ENCODE measurements at regions not wholly inside any gene's neighbourhood (a gene's known extent, or its start where the extent isn't known, plus 50 kb on each side); places are given as distances from the start of the nearest gene placed in this dataset.
"Not testable (repeated sequence)": the region's sequence is repeated elsewhere in the genome, so short reads cannot be mapped to it uniquely, and the experiment has no call there.

DNA sequence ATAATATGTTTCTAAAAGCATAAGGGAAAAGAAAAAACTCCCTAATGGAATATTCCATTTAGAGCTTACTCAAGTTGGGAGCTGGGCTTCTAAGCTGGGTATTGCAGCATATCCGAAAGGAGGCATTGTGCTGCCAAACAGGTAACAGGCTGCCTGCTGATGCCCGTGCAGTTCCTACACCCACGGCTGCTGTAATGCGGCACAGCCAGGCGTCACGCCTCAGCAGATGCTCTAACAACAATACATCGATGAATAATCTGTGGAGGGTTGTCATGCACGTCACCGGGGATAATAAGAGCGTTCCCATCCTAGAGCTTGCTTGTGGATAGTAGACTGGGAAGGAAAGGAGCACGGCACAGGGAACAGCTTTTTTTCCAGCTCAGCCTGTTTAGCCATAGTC lies 1582.1 kb upstream of the SLC10A2 start:
- DNase-seq = no peak

DNA sequence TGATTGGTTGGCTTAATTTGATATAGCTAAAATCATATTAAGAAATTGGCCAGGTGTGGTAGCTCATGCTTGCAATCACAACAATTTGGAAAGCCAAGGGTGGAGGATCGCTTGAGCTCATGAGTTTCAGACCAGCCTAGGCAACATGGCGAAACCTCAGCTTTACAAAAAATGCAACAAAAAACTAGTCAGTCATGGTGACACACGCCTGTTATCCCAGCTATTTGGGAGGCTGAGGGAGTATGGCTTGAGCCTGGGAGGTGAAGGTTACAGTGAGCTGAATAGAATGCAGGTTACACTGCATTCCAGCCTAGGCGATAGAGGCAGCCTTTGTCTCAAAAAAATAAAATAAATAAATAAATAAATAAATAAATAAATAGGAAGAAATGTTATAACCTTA lies 1579.6 kb upstream of the SLC10A2 start:
- no peak for DNase-seq

DNA sequence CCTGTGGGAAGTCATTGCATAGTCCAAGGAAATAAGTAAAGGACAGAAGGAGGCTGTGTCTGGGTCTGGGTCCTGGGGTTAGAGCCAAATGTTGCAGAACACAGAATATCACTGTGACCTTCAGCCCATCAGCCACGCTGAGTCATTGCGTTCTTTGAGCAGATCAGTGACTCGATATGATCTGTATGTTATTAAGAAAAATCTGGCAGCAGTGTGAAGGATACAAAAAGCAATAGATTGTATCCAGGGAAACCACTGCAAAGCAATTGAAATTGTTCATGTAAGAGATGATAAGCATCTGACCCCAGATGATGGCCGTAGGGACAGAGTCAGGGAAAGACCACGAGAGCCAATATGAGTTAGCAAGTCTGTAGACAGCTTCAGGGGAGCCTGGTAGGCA lies 1575.1 kb upstream of the SLC10A2 start:
- no peak for DNase-seq

DNA sequence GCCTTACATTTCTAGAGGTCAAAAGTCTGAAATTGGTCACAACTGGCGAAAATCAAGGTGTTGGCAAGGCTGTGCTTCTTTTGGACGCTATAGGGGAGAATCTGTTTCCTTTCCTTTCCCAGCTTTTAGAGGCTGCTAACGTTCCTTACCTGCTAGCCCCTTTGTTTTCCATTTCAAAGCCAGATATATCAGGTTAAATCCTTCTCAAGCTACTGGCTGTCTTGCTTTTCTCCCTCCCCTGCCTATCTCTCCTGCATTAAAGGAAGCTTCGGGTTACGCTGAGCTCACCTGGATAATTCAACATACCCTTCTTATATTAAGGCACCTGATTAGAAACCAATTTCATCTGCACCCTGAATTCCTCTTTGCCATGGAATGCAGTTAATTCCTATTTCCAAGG lies 1569.7 kb upstream of the SLC10A2 start:
- DNase-seq = no peak

DNA sequence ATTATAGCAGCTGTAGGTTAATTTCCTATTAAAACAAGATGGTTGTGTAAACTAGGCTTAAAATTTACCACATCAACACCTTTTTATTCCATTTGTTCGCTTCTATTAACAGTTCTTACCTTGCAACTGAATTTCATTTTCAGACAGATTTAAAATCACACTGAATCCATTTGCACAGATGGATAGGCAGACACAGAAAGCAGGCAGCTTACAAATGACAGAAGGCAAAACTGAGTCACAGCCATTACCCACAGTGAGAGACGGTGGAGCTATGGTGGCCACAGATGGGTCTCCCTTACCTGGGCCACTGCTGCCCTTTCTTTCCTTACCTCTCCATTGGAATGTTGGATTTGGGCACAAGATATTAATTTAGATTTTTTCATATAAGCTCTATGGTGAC lies 1567.8 kb upstream of the SLC10A2 start:
- no peak for DNase-seq

DNA sequence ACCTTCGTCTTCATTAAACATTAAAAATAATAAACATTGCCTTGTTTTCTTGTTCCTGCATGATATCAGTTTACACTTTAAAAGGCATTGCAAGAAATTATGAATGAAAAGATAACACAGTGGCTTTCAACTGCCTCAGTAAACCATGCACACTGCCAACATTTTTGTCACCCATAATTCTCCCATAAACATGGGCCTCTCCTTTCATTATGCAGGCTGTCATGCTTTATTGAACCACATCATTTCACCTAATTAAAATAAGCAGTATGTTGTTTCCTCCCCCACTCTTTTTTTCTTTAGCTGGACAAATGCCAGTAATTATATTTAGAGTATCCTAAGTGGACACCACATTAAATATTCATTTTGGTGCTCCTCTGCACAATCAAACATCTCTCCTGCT lies 1566.5 kb upstream of the SLC10A2 start:
- DNase-seq = no peak

DNA sequence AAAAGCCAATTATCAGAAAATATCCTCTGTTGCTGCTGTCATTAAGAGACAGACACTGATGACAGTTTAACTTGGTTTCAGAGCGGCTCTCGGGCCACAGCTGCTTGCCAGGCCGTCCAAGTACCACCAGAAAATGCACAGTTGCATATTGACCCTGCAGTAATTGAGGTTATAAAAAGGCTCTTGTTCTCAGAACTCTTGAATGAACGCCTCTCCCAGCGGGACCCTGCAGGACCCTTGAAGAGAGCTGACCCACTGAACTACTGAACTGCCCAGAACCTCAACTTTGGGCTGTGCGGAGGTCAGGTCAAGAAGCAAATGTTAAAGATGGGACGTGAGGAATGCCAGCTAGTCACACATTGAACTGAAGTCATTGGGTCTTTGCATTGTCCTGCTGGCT lies 1559.0 kb upstream of the SLC10A2 start:
- no peak for DNase-seq

DNA sequence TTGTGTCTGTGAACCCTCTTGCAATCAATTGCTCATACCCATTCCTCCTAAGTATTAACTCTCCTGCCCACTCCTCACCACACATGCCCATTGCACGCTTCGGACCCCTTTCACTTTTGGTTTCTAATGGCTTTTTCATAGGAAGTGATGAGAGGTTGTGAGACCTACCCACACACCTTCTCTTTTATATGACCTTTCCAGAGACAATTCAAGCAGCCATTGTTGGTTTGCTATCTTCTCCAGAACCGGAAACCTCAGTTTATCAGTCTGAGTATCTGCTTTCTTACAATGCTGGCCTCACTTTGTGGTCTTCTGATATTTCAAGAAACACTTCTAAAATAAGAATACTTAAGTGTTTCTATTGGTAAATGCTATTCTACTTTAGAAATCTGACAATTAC lies 1550.8 kb upstream of the SLC10A2 start:
- no peak for DNase-seq

DNA sequence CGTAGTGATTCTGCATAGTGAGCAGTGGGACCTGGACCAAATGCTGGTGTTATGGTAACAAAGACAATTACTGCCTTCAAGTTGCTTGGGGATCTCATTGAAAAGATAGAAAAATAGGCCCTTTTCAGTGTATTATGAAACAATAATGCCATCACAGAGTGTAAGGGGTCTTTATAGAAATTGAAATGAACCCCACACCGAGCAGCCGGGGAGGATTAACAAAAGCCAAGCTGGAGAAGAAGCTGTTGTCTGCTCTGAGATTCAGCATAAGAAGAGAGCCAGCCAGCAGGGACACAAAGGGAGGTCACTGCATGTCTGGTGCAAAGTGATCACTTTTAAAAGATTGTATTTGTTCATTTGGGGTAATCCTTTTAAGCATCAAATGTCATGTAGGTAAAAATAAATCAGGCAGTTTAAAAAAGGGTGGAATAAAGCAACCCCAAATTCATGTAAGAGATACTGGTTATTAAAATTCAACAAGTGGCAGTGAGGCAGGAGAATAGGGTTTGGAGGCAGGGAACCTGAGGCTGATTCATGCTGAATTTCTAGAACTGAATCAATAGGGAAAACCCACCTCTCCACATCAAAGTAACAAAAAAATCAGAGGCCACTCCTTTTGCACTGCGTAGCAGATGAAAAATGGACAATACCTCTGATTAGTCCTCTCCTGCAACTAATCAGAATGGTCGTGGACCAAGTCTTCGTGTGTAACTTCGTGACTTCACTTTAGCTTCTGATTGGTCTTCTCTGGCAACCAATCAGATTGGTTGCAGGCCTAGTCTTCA lies 1548.3 kb upstream of the SLC10A2 start:
- DNase-seq = no peak

DNA sequence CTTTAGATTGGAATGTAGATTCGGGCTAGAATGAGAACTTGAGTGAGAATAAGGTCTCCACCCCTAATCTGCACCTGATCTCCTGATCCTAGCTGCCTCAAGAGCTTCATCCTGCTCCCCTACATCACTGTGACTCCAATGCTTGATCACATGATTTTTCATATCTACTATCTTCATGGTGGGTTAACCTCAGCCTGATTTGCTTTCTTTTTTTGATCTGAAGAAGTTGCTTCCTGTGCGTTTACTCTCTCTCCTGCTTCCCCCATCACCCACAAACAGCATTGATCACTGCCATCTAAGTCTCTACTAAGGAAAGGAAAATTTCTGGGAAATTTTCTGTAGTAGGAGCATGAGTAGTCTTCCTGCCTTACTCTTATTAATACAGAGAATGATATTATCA lies 1542.1 kb upstream of the SLC10A2 start:
- no peak for DNase-seq

DNA sequence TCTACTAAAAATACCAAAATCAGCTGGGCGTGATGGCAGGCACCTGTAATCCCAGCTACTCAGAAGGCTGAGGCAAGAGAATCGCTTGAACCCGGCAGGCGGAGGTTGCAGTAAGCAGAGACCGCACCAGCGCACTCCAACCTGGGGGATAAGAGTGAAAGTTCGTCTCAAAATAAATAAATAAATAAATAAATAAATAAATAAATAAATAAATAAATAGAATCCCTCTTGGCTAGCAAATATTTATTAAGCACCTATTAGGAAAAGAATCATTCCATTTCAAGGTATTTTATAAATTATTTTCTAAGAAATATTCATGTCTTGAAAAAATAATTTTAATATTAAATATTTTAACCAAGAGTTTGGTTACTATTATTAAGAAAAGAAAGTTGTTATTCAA lies 1539.2 kb upstream of the SLC10A2 start:
- DNase-seq = not testable (repeated sequence)

DNA sequence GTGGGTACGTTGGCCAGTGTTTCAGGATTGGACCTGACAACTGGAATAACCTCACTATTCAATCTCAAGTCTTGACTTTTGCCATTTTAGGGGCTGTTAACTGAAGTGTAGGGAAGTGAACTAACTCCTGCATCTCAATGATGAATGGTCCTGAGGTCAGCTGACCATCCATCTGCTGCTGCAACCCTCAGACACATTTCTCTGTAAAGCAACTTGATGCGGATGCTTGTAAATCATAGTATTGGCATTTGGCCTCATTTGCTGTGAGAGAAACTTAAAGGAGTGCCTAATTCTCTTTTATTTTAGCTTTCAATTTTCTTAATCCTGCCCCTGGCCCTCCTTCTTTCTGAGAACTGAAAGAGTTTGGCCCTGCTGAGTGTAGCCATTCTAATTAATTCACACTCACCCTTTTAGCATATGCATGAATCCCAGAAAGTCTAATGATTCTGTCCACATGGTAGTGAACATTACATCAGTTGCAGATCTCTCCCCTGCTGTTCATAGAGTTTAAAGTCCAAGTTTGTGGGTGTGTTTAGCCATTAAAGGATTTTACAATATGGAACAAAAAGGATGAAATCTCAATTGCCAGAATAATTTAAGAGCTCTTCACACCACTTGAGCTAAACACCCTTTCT lies 1531.4 kb upstream of the SLC10A2 start:
- DNase-seq = no peak

DNA sequence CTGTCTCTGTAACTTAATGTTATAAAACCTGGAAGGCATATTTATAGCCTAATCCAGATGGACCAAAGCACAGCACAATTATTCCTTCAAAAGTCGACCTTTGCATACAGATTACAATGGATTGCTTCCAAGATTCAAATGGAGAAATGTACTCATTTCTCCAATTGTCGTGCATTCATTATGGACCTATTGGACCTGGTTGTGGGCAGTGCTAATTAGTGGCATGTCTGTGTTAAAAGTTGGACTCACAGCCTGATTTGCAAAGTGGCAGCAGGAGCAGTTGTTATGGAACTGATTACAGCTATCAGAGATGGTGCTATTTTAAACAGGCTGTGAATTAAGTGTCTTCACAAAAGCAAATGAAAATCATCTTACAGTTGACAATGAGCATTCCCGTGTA lies 1529.3 kb upstream of the SLC10A2 start:
- DNase-seq = no peak

DNA sequence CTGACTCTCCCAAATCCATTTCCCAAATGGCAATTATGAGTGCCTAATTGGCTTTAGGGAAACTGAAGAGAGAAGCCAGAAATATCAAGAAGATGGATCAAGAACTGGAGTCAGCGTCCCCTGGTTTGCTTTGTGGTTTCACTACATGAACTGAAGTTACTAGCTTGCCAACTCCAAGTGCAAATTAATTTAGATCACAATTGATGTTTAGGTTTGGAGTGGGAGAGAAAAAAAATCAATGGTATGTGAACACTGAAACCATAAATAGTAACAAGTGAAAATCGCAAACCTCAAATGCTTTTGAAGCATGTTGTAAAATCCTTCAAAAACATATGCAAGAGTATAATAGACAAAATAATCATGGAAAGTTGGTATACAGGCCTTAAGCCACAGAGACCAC lies 1528.6 kb upstream of the SLC10A2 start:
- no peak for DNase-seq

DNA sequence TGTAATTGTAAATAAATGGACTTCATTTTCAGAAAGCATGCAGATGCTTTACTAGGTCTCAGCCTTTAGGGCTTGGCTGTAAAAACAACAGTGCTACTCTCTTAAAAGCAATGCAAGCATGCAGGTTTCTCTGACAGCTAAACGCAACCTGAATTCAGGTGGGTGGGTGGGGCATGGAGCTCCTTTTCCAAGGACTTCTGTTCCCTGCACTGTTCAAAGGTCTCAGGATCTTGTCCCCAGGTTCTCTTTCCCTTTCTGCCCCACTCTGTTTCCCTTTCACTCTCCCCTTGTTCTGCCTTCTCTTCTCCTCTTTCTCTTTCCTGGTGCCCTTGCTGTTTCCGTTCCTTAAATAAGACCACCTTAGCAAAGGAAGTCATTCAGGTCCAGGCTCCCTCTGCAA lies 1527.5 kb upstream of the SLC10A2 start:
- DNase-seq = no peak

DNA sequence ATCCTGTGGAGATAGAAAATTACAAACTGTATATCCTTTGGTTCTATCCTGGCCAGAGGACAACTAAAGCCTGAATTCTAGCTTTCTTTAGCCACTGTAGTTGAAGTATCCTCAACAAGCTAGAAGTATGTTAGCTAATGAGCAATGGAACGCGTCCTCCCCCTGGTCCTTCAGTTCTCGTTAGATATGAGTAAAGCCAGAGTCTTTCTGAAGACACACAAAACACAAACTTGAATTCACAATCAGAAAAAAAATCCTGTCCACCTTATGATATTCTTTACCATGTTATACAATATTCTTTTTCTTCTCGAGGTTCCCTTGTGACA lies 1527.0 kb upstream of the SLC10A2 start:
- no peak for DNase-seq

DNA sequence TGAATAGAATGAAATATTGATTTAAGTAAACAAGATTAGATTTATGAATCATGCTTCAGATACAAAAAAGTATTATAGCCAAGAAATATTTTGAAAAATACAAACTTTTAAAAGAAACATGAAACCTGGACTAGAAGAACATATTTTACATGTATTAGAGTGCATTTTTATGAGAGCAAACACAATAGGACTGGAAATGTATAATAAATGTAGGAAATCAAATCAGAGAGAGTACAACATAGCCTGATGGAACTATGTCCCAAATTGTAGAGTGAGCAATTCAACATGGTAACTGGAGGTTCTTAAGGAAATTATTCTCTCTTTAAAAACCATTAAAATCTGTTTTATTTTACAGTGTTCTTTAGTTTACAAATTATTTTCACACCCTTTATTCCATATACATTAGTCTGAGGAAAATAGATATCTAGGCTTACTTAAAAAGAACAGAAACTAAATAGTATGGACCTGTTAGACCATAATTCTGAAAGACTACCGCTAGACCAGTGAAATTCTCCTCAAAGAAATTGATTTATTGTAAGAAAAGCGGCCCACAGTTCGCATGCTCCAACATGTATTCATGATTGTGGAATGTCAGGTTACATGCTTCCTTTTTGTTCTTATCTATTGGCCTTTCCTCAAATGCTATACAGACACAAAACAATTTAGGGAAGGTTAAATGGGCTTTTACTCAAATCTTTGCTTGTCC lies 1526.5 kb upstream of the SLC10A2 start:
- DNase-seq = no peak

DNA sequence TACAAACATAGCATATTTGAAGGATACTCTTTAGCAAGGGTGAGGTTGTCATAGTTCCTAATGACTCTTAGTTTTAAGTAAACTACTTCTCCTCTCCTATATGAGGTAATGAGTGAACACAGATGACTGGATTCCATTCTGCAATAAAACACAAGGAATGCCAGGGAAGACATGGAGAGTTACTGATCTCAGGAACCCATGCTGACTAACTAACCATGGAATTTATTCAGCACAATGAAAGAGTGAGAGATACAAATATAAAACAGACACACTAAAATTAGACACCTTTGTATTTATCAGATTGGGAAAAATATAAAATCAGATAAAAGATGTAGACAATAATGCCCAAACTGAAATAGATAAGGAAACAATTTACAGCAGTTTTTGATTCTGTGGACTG lies 1525.9 kb upstream of the SLC10A2 start:
- no peak for DNase-seq

DNA sequence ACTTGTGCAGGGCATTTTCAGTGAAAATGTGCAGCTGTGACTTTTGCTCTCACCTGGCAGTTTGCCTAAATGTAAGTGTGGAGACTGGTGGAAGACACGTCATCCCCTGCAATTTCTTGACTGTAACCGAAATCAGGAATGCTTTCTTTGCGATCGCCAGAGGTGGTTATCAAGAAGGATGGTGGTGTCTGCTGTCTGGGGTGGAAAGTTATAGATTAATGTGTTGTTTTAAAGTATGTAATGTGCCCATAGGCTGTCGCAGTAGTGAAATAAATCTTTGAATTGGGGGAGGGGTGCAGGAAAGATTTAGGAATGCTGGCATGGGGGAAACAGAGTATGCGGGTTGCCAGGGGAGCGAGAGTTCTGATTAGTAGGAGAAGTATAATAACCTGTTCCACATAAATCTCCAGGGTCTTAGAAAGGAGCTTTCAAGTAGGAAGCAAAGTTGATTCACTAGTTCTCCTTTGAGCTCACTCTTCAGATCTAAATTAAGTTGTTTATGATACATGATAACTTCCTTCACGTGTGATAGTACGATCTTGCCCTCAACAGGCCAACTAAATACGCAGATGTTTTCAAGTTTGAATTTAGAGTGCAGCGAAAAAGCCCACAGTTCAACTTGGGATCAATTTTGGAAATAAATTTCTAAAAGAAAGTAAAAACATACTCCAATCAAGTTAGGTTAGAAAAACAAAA lies 1520.0 kb upstream of the SLC10A2 start:
- DNase-seq = no peak

DNA sequence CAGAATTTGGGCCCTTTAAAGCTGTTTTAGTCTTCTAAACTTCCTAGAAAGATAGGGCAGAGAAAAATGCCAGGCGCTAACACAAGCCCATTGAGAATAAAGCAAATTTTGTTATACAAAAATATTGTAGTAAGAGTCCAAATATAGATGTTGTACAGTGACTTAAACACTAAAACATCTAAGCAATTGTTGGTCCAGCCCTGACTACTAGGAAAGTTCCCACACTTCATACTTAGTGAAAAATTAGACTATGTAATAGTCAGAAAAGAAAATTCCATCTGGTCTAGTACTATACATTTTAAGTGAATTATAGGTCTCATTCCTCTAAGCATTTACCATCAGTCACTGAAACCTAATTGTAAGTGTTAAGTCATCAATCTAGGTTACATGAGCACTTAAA lies 1518.3 kb upstream of the SLC10A2 start:
- DNase-seq = no peak

DNA sequence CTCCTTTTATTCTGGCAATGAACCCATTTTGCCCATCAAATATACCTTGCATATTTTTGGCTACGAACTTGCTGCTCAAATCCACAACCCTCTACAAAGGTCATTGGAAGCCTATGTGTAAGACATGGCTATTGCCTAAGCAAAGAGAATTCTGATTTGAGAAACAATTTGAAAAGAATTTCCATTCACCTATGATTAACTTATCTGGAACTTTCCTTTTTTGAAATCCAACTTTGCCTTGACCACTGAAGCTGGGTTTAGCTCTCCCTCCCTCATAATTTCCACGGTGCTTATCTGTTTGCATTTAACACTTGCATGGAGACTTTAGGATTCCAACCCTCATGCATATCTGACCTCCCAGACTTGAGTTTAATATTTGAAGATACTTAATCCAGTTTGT lies 1514.7 kb upstream of the SLC10A2 start:
- DNase-seq = no peak

DNA sequence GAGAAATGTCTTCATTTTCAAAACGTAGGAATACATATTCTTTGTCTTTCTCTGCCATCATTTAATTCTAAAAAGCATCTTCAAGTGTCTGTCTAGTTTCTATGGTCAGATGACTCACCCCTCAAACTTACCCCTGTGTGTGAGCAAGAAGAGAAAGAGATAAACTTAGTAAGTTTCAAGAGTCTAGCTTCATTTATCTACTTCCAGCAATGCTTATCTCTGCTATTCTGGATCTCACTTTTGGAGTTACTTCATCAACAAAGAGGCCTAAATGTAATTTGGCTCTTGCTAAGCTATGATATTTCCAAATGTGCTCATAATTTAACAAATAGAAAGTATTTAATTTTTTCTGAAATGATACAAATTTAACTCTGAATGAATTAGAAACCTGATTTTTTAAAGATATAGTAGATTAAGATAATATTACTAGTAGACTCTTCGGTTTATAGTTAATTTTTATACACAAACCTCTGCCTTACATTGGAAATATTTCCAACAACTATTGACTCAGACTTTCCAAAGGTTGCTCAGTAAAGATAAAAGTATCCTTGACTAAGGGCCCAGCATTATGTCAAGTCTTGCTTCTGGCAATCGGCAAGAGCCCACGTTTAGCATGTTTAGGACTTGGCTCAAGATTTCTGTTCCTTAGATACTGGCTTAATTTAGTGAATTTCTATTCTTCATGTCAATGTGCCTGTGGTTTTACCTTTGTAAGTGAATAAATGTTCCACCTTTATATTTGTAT lies 1511.0 kb upstream of the SLC10A2 start:
- no peak for DNase-seq

DNA sequence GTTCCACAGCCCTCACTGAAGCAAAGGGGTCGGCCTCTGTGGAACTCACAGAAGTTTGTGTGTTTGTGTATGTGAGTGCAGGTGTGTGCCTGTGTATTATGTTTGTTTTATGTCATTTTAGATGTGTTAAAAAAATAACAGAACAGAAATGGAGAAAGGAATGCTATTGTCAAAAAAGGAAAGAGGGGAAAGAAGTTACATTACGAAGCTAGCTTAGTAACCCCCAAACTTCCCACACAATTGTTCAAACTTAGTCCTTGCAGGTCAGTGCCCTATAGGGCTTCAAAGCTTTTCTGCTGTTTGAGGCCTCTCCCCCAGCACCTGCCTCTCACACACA lies 1505.6 kb upstream of the SLC10A2 start:
- no peak for DNase-seq
